ENCODE measurements at regions not wholly inside any gene's neighbourhood (a gene's known extent, or its start where the extent isn't known, plus 50 kb on each side); places are given as distances from the start of the nearest gene placed in this dataset.
A peak's percentile ranks its signal among the peaks of the same experiment; 100 is the strongest.

GRCh38 chr5:144072518-144072927, 97.9 kb downstream of the YIPF5 start:
- peak; percentile 65 for DNase-seq (ENCODE audit: low read depth)

DNA sequence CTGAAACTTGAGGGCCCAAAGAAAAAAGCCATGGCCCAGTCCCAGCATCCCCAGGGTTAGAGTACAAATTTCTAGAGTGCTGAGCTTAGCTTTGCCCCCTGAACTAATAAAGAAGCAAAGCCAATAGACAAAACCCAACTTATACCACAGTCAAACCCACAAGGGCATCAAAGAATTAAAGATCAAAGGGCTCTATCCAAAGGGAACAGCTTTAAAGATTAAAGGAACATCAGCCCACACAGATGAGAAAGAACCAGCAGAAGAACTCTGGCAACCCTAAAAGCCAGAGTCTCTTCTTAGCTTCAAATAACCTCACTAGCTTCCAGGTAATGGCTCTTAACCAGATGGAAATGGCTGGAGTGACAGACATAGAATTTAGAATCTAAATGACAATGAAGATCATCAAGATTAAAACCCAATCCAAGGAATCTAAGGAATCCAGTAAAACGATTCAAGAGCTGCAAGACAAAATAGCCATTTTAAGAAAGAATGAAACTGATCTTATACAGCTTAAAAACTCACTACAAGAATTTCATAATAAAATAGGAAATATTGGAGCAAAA, 93.9 kb downstream of the YIPF5 start:
- DNase-seq (ENCODE audit: low read depth), result no peak

DNA sequence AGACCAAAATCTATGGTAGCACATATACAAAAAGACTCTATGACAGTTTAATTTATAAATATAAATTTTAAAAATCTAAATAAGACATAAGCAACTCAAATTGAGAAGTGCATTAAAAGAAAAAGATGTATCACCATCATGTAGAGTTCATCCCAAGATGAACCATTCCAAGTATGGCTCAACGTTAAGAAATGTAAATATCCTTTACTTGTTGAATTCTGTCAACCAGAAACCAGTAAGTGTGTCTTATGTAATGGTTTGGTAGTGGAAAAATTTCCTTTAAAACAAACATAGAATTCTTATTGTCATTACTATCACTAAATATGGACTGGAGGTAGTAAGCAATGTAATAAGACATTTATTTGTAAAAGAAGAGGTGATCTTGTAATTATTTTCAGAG, 87.3 kb downstream of the YIPF5 start:
- peak; percentile 14 for DNase-seq (ENCODE audit: low read depth)

- peak; percentile 56 for DNase-seq (ENCODE audit: low read depth)
Measured at GRCh38 chr5:144084971-144085370, 85.5 kb downstream of the YIPF5 start.

- DNase-seq (ENCODE audit: low read depth), result peak; percentile 12
Measured at GRCh38 chr5:144085381-144085780, 85.1 kb downstream of the YIPF5 start.

GRCh38 chr5:144086295-144086694, 84.2 kb downstream of the YIPF5 start:
- no peak for DNase-seq (ENCODE audit: low read depth)

- no peak for DNase-seq (ENCODE audit: low read depth)
Measured at GRCh38 chr5:144087576-144087975, 82.9 kb downstream of the YIPF5 start.

DNA sequence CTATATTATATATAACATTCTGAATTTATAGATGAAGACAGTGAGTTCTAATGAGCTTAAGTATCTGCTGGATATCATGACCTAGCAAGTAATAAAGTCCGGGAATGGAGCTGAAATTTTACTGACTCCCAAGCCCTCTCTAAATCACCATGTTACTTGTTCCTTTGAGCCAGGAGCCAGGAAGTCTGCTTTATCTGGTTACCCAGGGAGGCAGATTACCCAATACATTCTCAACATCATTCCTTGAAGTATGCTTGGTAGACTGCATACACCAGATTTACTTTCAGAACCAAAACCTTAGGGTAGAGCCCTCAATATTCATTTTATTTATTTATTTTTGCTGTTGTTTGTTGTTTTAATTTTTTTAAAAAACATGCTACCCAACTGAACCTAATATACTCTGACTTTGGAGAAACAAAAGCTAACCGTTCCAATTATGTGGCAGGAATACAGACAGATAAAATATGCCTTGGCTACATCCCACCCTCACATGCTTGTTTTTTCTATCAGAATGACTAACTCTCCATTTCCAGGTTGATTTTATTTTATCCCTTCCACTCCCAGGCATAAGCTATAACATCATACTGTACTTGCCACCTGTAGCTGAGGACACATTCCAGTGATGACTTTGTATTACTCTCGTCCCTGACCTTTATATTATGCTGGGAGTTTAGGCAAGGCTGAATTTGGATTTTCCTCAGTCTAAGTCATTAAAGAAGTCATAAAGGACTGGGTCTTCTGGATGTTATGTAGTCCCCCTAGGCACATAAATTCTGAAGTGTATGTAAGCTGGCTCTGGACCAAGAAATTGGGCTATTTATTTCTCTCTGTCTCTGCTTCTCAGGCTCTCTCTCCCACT, 82.0 kb downstream of the YIPF5 start:
- peak; percentile 78 for DNase-seq (ENCODE audit: low read depth)

DNA sequence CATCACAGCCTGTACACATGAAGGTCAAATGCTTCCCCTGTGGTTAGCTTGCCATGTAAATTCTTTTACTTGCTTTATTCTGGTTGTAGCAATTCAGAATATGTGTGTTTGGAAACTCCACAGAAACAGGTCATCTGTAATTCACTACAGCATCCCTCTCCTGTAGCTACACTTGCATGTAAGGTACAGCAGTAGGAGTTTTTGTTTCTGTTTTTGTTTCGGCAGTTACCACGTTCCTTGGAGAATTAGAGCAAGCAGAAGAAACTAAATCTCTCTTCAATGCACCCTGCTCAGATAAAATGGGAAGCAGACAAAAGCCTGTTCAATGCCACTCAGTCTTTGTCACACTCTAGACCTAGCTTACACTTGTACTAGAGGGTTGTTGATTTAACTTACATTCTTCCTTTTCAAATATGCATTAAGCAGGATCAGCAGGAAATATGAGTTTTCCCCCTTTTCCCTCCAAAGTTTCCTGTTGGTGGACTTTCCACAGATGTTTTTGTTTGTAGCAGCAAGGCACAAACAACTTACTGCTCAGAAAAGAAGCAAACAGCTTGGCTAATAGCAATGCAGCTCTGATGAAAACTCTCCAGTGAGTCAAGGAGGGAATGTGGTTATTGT, 80.9 kb downstream of the YIPF5 start:
- DNase-seq (ENCODE audit: low read depth), result peak; percentile 53

DNA sequence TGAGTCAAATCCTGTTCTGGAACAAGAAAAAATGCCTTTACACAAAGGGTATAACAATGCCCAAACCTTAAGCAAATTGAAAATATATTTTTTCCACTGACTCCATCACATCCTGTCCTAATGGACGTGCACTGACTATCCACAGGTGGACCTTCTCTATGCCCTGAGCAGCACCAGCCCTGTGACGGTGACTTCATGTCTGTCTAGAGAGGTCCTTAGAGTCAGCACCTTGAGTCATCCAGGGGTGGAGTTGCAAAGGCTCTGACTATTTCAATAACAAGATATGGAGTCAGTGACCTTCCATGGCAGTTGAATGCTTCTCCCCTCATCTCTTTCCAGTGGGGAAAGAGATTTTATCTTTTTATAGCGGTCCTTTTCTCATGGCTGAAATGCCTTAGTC, 78.0 kb downstream of the YIPF5 start:
- DNase-seq (ENCODE audit: low read depth), result no peak

DNA sequence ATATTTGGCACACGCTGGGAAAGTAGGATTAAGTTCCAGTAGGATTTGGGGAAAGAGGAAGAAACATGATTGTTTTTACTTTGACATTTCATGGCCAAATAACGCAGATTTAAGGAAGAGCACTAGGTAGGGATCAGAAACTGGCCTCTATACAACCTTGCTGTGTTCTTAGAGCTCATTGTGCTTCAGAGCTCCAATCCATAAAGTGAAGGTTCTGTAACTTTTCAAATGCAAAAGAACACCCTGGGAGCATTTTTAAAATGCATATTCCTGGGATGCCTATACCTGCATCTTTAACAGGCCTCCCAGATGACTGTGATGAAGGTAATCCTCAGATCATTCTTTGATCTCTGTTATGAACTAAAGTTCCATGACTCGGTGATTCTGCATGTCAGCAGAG, 77.1 kb downstream of the YIPF5 start:
- DNase-seq (ENCODE audit: low read depth), result no peak

DNA sequence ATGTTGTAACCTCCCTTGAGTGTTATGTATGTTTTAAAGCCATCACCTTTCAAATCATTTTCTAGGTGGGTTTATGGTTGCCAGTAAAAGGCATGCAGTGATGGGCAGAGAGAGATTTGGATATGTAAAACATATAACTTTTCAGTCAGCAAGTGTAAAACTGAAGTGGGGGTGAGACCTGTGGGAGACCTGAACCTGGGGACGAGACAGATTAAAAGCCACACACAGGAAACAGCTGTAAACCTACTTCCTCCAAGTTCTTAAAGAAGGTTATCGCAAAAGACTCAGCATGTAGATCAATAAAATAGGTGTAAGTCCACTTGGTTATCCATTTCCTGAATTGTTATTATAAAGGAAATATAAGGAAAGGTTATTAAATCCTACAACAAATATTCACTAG, 76.6 kb downstream of the YIPF5 start:
- DNase-seq (ENCODE audit: low read depth), result no peak

GRCh38 chr5:144100702-144101101, 69.8 kb downstream of the YIPF5 start:
- no peak for DNase-seq (ENCODE audit: low read depth)

GRCh38 chr5:144101616-144102015, 68.8 kb downstream of the YIPF5 start:
- no peak for DNase-seq (ENCODE audit: low read depth)

DNA sequence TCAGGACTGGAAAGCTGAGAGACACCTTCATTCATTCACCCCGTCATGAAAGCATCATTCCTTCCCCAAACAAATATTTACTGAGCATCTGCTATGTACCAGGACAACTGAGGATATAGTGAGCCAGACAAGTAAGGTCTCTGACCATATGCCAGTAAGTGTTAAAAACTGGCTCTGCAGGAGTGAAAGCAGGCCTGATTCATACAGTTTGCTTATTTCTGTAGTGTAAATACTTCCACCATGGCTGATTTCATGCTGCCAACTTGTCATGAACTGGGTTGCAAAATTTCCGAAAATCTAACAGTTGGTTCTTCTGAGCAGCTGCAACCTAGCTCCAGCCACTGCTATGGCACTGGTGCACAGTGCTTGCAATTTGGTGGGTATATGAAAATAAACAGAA, 68.1 kb downstream of the YIPF5 start:
- no peak for DNase-seq (ENCODE audit: low read depth)

- DNase-seq (ENCODE audit: low read depth), result no peak
Measured at GRCh38 chr5:144102979-144103378, 67.5 kb downstream of the YIPF5 start.

- no peak for DNase-seq (ENCODE audit: low read depth)
Measured at GRCh38 chr5:144103611-144104485, 66.6 kb downstream of the YIPF5 start.

DNA sequence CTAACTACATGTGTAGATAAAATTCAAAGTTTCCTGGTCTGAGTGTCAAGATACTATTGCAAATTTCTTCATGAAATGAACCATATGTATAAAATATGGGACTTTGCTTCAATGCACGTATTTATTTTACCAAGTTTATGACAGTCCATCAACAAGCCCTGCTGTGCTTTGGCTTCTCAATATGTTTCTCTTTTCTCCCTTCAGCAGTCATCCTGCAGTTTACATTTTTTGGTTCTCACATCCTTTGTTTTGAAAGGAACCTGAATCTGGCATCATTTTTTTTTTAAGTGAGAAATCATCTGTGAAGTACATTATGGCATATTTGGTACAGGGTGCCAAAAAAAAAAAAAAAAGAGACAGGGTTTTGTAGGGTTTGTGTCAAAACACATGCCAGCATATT, 65.1 kb downstream of the YIPF5 start:
- no peak for DNase-seq (ENCODE audit: low read depth)

- DNase-seq (ENCODE audit: low read depth), result no peak
Measured at GRCh38 chr5:144108131-144108530, 62.3 kb downstream of the YIPF5 start.

All from iris pigment epithelial cell (primary cell).